ENCODE measurements at regions not wholly inside any gene's neighbourhood (a gene's known extent, or its start where the extent isn't known, plus 50 kb on each side); places are given as distances from the start of the nearest gene placed in this dataset.

- Histone ChIP-seq H3K36me3 (ENCODE audit: control insufficient read depth in 5 of 5, insufficient read depth in 5 of 5, low read length in 5 of 5) (no peaks in the 10 kb centered on the region), H3K27me3 (ENCODE audit: control insufficient read depth in 5 of 5, insufficient read depth in 4 of 5, low read length in 5 of 5) (peaks cover 0 to 3% (median 0%) of the 10 kb centered on the region in 5 donors), H3K4me3 (ENCODE audit: low read depth in 1 of 5, low read length in 5 of 5) (no peak overlapping the region), H3K4me1 (ENCODE audit: control insufficient read depth in 5 of 5, insufficient read depth in 5 of 5, low read length in 5 of 5) (no peaks in the 10 kb centered on the region), H3K9ac (ENCODE audit: low read length in 5 of 5) (no peak overlapping the region), H3K27ac (ENCODE audit: low read depth, low read length) (no peak overlapping the region), H3K9me3 (ENCODE audit: control insufficient read depth in 5 of 5, low read length in 5 of 5) (no peaks in the 10 kb centered on the region)
Observed at GRCh38 chr18:75492852-75493251, 65.3 kb upstream of the SMIM21 start.

- H3K4me3 ChIP-seq (ENCODE audit: low read depth in 1 of 5, low read length in 5 of 5): no peak overlapping the region
Observed at GRCh38 chr18:75491361-75491760, 63.9 kb upstream of the SMIM21 start.

DNA sequence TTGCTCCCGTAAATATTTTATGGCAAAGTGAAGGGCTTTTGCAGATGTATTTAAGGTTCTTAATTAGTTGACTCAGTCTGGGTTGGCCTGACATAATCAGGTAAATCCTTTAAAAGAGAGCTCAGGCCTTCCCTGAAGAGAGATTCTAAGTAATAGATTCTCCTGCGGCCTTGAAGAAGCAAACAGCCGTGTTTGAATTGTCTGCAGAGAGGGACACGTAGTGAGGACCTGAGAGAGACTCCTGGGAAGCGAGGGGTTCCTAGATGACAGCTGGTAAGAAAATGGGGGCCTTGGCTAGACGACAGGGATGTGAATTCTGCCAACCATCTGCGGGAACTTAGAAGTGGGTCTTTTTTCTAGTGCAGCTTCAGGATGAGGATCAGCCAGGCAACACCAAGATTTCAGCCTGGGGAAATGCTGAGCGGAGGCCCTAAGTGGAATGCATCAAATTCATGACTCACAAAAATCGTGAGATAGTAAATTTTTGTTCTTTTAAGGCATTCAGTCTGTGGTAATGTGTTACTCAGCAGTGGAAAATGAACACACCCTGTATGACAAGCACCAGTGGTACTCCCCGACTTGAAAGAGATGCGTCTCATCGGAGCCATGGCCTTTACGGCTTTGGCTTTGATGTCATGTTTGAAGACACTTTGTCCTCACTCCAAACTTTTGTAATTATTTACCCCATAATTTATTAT lies 62.1 kb upstream of the SMIM21 start:
- Histone ChIP-seq H3K4me3 (ENCODE audit: low read depth in 1 of 5, low read length in 5 of 5) (no peak overlapping the region), H3K4me1 (ENCODE audit: control insufficient read depth in 5 of 5, insufficient read depth in 5 of 5, low read length in 5 of 5) (no peaks in the 10 kb centered on the region), H3K27ac (ENCODE audit: low read depth, low read length) (no peak overlapping the region), H3K36me3 (ENCODE audit: control insufficient read depth in 5 of 5, insufficient read depth in 5 of 5, low read length in 5 of 5) (no peaks in the 10 kb centered on the region), H3K9ac (ENCODE audit: low read length in 5 of 5) (no peak overlapping the region), H3K27me3 (ENCODE audit: control insufficient read depth in 5 of 5, insufficient read depth in 4 of 5, low read length in 5 of 5) (peaks cover 0 to 2% (median 0%) of the 10 kb centered on the region in 5 donors), H3K9me3 (ENCODE audit: control insufficient read depth in 5 of 5, low read length in 5 of 5) (no peaks in the 10 kb centered on the region)

More at GRCh38 chr18:75491361-75491760, 63.9 kb upstream of the SMIM21 start:
- Histone ChIP-seq H3K27ac (ENCODE audit: low read depth, low read length) (no peak overlapping the region), H3K36me3 (ENCODE audit: control insufficient read depth in 5 of 5, insufficient read depth in 5 of 5, low read length in 5 of 5) (no peaks in the 10 kb centered on the region), H3K9ac (ENCODE audit: low read length in 5 of 5) (no peak overlapping the region), H3K4me1 (ENCODE audit: control insufficient read depth in 5 of 5, insufficient read depth in 5 of 5, low read length in 5 of 5) (no peaks in the 10 kb centered on the region), H3K9me3 (ENCODE audit: control insufficient read depth in 5 of 5, low read length in 5 of 5) (no peaks in the 10 kb centered on the region), H3K27me3 (ENCODE audit: control insufficient read depth in 5 of 5, insufficient read depth in 4 of 5, low read length in 5 of 5) (peaks cover 0 to 3% (median 2%) of the 10 kb centered on the region in 5 donors)

- Histone ChIP-seq H3K9me3 (ENCODE audit: control insufficient read depth in 5 of 5, low read length in 5 of 5) (peaks cover 2 to 8% (median 7%) of the 10 kb centered on the region in 5 donors), H3K9ac (ENCODE audit: low read length in 5 of 5) (no peak overlapping the region), H3K4me3 (ENCODE audit: low read depth in 1 of 5, low read length in 5 of 5) (no peak overlapping the region), H3K27me3 (ENCODE audit: control insufficient read depth in 5 of 5, insufficient read depth in 4 of 5, low read length in 5 of 5) (peaks cover 0 to 2% (median 0%) of the 10 kb centered on the region in 5 donors), H3K27ac (ENCODE audit: low read depth, low read length) (no peak overlapping the region), H3K36me3 (ENCODE audit: control insufficient read depth in 5 of 5, insufficient read depth in 5 of 5, low read length in 5 of 5) (no peaks in the 10 kb centered on the region), H3K4me1 (ENCODE audit: control insufficient read depth in 5 of 5, insufficient read depth in 5 of 5, low read length in 5 of 5) (no peaks in the 10 kb centered on the region)
Observed at GRCh38 chr18:75483662-75484061, 56.2 kb upstream of the SMIM21 start.

GRCh38 chr18:75482880-75483279 lies 55.4 kb upstream of the SMIM21 start:
- no peak overlapping the region for H3K27ac ChIP-seq (ENCODE audit: low read depth, low read length)
- H3K9ac ChIP-seq (ENCODE audit: low read length in 5 of 5): no peak overlapping the region
- H3K9me3 ChIP-seq (ENCODE audit: control insufficient read depth in 5 of 5, low read length in 5 of 5): peaks cover 2 to 8% (median 7%) of the 10 kb centered on the region in 5 donors
- H3K36me3 ChIP-seq (ENCODE audit: control insufficient read depth in 5 of 5, insufficient read depth in 5 of 5, low read length in 5 of 5): no peaks in the 10 kb centered on the region
- no peak overlapping the region for H3K4me3 ChIP-seq (ENCODE audit: low read depth in 1 of 5, low read length in 5 of 5)
- H3K4me1 ChIP-seq (ENCODE audit: control insufficient read depth in 5 of 5, insufficient read depth in 5 of 5, low read length in 5 of 5): no peaks in the 10 kb centered on the region
- H3K27me3 ChIP-seq (ENCODE audit: control insufficient read depth in 5 of 5, insufficient read depth in 4 of 5, low read length in 5 of 5): peaks cover 0 to 2% (median 0%) of the 10 kb centered on the region in 5 donors

- Histone ChIP-seq H3K27ac (ENCODE audit: low read depth, low read length) (no peak overlapping the region), H3K36me3 (ENCODE audit: control insufficient read depth in 5 of 5, insufficient read depth in 5 of 5, low read length in 5 of 5) (no peaks in the 10 kb centered on the region), H3K4me3 (ENCODE audit: low read depth in 1 of 5, low read length in 5 of 5) (no peak overlapping the region), H3K9me3 (ENCODE audit: control insufficient read depth in 5 of 5, low read length in 5 of 5) (peaks cover 2 to 8% (median 7%) of the 10 kb centered on the region in 5 donors), H3K9ac (ENCODE audit: low read length in 5 of 5) (no peak overlapping the region), H3K4me1 (ENCODE audit: control insufficient read depth in 5 of 5, insufficient read depth in 5 of 5, low read length in 5 of 5) (peaks cover 0 to under 1% (median 0%) of the 10 kb centered on the region in 5 donors), H3K27me3 (ENCODE audit: control insufficient read depth in 5 of 5, insufficient read depth in 4 of 5, low read length in 5 of 5) (peaks cover 0 to 2% (median 0%) of the 10 kb centered on the region in 5 donors)
Observed at GRCh38 chr18:75480487-75480886, 53.0 kb upstream of the SMIM21 start.

DNA sequence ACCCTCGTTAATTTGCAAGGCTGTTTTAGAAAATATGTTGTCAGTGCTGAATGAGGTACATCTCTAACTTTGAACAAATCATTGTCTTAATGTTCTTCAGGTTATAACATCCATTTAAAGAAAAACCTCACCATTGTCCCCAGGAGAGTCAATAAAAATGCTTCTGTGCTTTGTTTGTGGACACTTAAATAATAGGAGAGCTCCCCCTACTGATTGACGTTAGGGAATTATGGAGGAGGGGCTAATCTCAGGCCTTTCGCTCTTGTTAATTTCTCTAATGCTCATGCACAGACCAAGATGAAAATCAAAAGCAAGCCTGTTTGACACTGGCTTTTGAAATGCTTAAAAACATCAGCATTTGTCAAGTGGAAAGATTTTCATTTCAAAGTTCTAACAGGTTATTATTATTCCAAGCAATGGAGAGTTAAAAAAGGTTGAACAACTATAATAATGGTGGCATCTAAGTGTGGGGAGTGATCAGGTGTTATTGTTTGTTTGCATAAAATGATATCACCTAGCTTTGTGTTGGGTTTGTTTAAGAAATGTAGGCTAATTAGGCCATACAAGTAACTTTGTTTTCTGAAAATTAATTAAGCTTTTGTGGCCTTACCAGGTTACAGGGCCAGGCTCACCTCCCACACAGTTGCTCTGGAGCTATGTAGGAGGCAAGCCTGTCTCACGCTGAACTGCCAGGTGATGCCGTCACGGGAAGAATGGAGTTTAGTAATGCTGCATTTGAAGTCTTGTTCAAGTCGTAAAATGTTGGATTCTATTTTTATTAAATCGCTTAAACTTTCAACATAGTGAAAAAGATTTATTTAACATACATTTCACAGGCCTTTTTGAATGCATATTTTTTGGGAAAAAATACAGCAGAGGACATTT lies 51.7 kb upstream of the SMIM21 start:
- Histone ChIP-seq H3K9ac (ENCODE audit: low read length in 5 of 5) (no peak overlapping the region), H3K4me1 (ENCODE audit: control insufficient read depth in 5 of 5, insufficient read depth in 5 of 5, low read length in 5 of 5) (peaks cover 0 to 4% (median 0%) of the 10 kb centered on the region in 5 donors), H3K36me3 (ENCODE audit: control insufficient read depth in 5 of 5, insufficient read depth in 5 of 5, low read length in 5 of 5) (no peaks in the 10 kb centered on the region), H3K27me3 (ENCODE audit: control insufficient read depth in 5 of 5, insufficient read depth in 4 of 5, low read length in 5 of 5) (peaks cover 0 to 2% (median 0%) of the 10 kb centered on the region in 5 donors), H3K9me3 (ENCODE audit: control insufficient read depth in 5 of 5, low read length in 5 of 5) (peaks cover 2 to 8% (median 7%) of the 10 kb centered on the region in 5 donors), H3K4me3 (ENCODE audit: low read depth in 1 of 5, low read length in 5 of 5) (no peak overlapping the region), H3K27ac (ENCODE audit: low read depth, low read length) (no peak overlapping the region)

DNA sequence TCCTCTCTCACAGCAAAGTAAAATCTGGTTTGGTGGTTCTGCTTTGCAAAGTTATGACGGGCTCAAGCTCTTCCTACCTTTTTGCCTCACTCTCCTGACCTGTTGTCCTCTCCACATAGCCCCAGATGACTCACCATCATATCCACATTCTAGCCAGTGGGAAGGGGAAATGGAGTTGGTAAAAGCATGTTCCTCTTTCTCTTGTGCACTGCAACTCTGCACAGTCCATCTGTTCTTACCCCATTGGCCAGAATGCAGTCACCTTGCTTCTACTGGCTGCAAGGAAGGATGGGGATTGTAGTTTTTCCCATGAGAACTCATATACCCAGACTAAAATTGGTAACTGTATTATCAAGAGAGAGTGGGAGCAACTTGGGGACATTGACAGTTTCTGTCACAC lies 50.4 kb upstream of the SMIM21 start:
- H3K27me3 ChIP-seq (ENCODE audit: control insufficient read depth in 5 of 5, insufficient read depth in 4 of 5, low read length in 5 of 5): no peaks in the 10 kb centered on the region
- H3K36me3 ChIP-seq (ENCODE audit: control insufficient read depth in 5 of 5, insufficient read depth in 5 of 5, low read length in 5 of 5): no peaks in the 10 kb centered on the region
- no peak overlapping the region for H3K27ac ChIP-seq (ENCODE audit: low read depth, low read length)
- H3K9ac ChIP-seq (ENCODE audit: low read length in 5 of 5): no peak overlapping the region
- H3K4me1 ChIP-seq (ENCODE audit: control insufficient read depth in 5 of 5, insufficient read depth in 5 of 5, low read length in 5 of 5): peaks cover 0 to 4% (median 0%) of the 10 kb centered on the region in 5 donors
- H3K4me3 ChIP-seq (ENCODE audit: low read depth in 1 of 5, low read length in 5 of 5): no peak overlapping the region
- no peaks in the 10 kb centered on the region for H3K9me3 ChIP-seq (ENCODE audit: control insufficient read depth in 5 of 5, low read length in 5 of 5)
